ENCODE measurements at regions not wholly inside any gene's neighbourhood (a gene's known extent, or its start where the extent isn't known, plus 50 kb on each side); places are given as distances from the start of the nearest gene placed in this dataset.

- POLR2A ChIA-PET, result no interaction called here
Observed at GRCh38 chr11:98194611-98195010, 826.1 kb upstream of the CNTN5 start.

DNA sequence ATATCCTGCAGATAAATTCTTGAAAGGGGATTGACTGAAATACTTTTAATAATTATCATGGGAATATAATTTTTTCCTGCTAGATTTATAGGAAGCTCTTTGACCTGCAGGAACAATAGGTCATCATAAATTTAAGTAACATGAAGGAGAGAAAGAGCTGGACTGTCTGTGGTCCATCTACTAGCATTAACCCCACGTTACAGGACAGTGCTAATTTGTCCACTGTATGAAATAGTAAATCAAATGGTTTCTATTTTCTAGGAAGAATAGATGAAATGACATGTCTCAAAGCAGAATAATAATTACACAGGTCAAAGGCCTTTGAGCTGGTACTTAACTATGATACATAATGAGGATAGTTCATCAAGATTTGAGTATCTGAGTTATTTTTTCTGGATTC lies 825.4 kb upstream of the CNTN5 start:
- H3K4me3 ChIP-seq (ENCODE audit: low read depth, low read length), result no peak overlapping the region
- DNase-seq (ENCODE audit: low read depth, low spot score), result no peak
- CTCF ChIA-PET, result no interaction called here
- POLR2A ChIA-PET, result no interaction called here
- no peak for TF ChIP-seq CTCF (IDR thresholded peaks at IDR 0.05; ENCODE audit: insufficient read depth, low read length, missing control alignments)

More at GRCh38 chr11:98194611-98195010, 826.1 kb upstream of the CNTN5 start:
- H3K4me3 ChIP-seq (ENCODE audit: low read depth, low read length), result no peak overlapping the region
- TF ChIP-seq CTCF (IDR thresholded peaks at IDR 0.05; ENCODE audit: insufficient read depth, low read length, missing control alignments), result no peak
- no peak for DNase-seq (ENCODE audit: low read depth, low spot score)
- CTCF ChIA-PET, result no interaction called here

- no peak for DNase-seq (ENCODE audit: low read depth, low spot score)
- no peak overlapping the region for H3K4me3 ChIP-seq (ENCODE audit: low read depth, low read length)
- ChIA-PET CTCF (no interaction called here), POLR2A (no interaction called here)
- TF ChIP-seq CTCF (IDR thresholded peaks at IDR 0.05; ENCODE audit: insufficient read depth, low read length, missing control alignments), result no peak
Observed at GRCh38 chr11:98207086-98207485, 813.7 kb upstream of the CNTN5 start.

- ChIA-PET CTCF (no interaction called here), POLR2A (no interaction called here)
- no peak for TF ChIP-seq CTCF (IDR thresholded peaks at IDR 0.05; ENCODE audit: insufficient read depth, low read length, missing control alignments)
- DNase-seq (ENCODE audit: low read depth, low spot score), result no peak
- no peak overlapping the region for H3K4me3 ChIP-seq (ENCODE audit: low read depth, low read length)
Observed at GRCh38 chr11:98227278-98227677, 793.5 kb upstream of the CNTN5 start.

GRCh38 chr11:98230678-98231077 lies 790.1 kb upstream of the CNTN5 start:
- CTCF ChIA-PET, result no interaction called here
- no peak for DNase-seq (ENCODE audit: low read depth, low spot score)
- POLR2A ChIA-PET, result no interaction called here
- no peak for TF ChIP-seq CTCF (IDR thresholded peaks at IDR 0.05; ENCODE audit: insufficient read depth, low read length, missing control alignments)
- H3K4me3 ChIP-seq (ENCODE audit: low read depth, low read length), result no peak overlapping the region

GRCh38 chr11:98234698-98235097 lies 786.1 kb upstream of the CNTN5 start:
- DNase-seq (ENCODE audit: low read depth, low spot score), result no peak
- CTCF ChIA-PET, result no interaction called here
- no peak for TF ChIP-seq CTCF (IDR thresholded peaks at IDR 0.05; ENCODE audit: insufficient read depth, low read length, missing control alignments)

More at GRCh38 chr11:98234698-98235097, 786.1 kb upstream of the CNTN5 start:
- POLR2A ChIA-PET, result no interaction called here
- no peak overlapping the region for H3K4me3 ChIP-seq (ENCODE audit: low read depth, low read length)
